HG03064 (cell line): ENCODE measurements at regions not wholly inside any gene's neighbourhood (a gene's known extent, or its start where the extent isn't known, plus 50 kb on each side); places are given as distances from the start of the nearest gene placed in this dataset.

Experiments
- ATAC-seq: cut with Tn5 transposase; IDR thresholded peaks from one replicate; pipeline ENCODE4 v1.9.1; 2021; ENCODE audit warnings: low read depth; ENCODE audit not compliant: unreplicated experiment

DNA sequence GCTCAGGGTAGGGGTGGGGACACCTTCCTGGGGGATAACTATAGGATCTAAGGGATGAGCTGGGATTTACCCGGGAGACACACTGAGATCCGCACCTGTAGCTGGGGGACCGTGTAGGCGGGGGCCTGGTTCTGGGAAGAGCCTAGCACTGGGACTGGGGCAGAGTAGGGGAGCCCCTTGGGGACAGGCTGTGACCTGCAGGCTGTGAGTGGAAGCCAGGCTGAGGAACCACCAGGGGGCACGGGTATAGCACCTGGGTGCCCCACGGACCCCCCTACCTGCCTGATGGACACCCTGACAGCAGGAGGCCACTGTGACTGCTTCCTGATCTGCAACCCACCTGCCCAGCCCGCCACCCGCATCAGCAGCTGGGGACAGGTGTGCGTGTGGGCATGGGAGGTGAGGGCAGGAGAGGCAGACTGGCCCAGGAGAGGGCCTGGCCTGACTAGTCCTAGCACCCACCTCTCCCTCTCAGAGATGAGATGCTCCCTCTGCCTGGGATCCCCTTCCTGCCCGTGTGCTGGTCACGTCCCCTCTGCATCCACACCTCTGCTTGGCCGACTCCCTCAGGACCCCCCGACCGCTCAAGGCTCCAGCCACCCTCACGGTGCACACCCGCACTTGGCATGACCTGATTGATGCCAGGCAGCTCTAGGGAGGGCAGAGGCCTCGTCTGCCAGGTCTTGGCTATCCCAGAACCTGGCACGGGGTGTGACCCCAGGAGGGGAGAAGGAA lies 94.2 kb upstream of the NKX1-1 start:
- no peak for ATAC-seq

DNA sequence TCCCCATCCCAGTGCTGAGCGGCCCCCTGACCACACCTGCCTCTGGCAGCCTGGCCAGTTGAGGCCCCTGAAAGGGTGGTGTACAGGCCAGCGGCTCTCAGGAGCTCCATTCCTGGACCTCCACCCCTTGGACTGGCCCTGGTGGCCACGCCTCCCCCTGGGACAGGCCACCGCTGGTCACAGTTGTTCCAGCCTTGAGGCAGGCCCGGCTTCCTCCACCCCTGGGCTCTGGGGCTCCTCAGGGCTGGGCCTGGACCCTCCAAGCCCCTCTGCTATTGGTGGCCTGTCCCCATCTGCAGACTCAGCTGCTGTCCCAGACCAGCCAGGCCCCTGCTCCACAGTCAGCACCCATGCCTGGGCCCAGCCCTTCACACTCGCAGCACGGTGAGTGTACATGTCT lies 93.2 kb upstream of the NKX1-1 start:
- no peak for ATAC-seq

DNA sequence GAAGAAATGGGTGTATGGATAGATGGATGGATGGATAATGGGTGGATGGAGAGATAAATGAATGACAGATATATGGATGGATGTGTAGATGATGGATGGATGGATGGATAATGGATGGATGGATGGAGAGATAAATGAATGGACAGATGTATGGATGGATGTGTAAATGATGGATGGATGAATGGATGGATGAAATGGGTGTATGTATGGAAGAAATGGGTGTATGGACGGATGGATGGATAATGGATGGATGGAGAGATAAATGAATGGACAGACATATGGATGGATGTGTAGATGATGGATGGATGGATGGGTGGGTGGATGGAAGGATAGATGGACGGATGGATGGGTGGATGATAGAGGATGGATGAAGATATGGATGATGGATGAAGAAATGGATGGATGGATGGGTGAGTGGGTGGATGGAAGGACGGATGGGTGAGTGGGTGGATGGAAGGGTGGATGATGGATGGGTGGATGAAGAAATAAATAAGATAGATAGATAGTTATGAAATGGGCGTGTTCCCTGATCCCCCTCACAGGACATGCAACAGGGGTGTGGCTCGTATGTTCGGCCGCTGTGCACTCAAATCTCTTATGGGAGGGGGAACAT lies 91.1 kb upstream of the NKX1-1 start:
- no peak for ATAC-seq

DNA sequence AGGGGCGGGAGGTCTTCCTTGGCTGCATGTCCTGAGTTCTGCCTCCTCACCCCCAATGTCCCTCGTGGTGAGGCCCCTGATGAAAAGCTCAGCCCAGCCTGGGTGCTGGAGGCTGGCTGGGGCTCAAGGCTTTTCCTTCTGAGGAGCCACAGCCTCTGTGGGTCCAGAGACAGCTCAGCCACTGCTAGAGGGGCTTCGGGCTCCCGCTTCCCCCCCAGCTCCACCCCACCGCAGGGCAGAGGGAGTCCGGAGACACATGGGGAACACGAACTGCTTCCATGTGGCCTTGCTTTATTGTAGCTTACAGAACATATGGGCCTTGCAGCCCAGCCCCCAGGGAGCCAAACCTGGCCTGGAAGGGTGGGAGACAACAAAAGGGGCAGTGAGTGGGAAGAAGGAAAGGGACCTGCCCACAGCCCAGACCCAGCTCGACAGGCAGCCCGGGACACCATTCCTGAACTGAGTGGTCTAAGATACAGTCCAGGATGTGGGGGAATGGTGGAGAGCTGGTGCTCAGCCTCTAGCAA lies 89.9 kb upstream of the NKX1-1 start:
- ATAC-seq: no peak

DNA sequence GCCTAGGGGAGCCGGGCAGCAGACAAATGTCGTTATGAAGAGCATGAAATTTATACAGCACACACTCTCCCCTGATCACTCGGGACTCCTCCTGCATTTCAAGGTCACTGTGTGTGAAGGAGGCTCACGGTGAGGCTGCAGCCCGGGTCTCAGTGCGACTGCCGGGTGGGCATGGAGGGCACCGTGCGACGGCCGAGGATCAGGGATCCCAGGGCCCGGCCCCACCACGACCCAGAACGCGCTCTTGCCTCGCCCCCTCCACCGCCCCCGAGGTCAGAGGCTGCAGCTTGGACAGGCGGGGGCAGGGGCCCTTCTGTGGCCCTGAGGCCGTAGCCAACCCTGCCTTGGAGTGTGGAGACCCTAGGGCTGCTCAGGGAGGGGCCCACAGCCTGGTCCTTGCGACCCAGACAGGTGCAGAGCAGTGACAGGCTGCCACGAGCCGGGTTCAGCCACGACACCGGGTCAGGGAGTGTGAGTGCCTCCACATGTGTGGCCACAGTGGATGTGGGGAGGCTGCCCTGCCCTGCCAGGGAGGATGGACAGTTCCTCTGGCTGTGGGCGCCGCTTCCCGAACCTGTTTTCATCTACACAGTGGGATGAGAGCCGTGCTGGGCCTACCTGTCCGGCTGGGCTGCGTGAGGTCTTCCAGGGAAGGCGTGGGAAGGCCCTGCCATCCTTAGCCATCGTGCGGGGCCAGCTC lies 89.3 kb upstream of the NKX1-1 start:
- no peak for ATAC-seq

DNA sequence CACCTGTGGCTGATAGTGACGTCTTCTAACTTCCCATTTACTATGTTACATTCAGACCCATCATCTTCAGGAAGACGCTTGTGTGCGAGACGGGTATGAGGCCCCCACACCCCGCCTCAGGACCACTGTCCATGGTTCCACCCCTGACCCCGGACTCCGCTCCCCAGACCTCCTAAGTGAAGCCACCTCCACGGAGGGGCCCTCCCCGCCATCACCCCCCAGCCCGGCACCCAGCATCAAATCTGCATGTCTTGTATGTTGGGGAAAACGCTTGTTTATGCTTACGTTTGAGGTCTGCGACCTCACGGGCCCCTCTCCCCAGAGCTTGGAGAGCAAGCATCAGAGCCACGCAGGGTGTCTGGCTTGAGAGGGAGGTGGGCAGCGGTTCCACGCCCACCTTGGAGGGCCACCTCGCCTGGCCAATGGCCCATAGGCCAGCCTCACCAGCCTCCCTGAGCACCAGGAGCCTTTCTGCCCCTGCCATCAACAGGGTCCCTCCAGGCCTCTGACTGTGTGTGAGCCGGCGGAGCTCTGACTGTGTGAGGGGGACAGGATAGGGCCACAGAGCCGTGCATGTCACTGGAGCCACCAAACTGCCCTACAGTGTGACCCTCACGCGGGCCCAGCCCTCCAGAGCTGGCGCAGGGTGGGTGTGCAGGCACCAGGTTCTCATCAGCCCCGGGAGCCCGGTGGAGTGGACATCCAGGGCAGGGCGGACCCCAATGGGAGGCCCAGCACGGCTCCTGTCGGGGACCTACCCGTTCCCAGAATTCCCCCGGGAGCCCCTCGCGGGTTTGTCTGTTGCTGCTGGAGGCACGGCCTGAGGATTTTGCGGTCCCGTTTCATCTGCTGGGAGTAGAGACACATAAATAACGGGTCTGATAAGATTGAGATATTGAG lies 88.4 kb upstream of the NKX1-1 start:
- ATAC-seq: no peak

DNA sequence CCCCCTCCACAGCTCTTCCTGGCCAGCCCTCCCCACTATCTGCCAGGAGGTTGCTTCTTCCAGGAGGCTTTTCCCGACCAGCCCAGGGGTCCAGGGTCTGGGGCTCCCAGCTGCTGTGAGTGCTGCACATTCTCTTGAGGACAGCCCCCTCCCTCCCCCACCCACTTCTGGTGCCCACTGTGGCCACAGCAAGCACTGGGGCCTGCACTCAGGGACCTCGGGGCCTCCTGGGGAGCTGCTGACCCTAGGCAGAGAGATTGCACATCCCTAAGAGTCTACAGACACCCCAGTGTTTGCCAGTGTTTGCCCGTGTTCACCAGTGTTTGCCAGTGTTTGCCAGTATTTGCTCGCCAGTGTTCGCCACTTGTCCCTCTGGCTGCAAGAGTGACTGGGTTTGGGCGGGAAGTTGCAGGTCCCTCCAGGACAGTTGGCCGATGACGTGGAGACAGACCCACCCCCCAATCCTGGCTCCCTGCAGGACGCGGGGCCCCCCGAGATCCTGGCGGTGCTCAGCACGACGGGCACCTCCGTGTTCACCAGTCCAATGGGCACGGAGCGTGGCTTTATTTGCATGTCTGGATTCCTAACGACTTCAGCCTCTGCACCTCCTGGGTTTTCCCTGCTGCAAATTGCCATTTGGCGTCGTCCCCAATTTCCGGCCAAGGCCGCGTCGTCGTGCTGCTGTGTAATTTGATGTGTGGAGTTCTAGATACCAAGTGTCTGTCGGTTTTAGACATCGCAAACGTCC lies 87.5 kb upstream of the NKX1-1 start:
- ATAC-seq: no peak

DNA sequence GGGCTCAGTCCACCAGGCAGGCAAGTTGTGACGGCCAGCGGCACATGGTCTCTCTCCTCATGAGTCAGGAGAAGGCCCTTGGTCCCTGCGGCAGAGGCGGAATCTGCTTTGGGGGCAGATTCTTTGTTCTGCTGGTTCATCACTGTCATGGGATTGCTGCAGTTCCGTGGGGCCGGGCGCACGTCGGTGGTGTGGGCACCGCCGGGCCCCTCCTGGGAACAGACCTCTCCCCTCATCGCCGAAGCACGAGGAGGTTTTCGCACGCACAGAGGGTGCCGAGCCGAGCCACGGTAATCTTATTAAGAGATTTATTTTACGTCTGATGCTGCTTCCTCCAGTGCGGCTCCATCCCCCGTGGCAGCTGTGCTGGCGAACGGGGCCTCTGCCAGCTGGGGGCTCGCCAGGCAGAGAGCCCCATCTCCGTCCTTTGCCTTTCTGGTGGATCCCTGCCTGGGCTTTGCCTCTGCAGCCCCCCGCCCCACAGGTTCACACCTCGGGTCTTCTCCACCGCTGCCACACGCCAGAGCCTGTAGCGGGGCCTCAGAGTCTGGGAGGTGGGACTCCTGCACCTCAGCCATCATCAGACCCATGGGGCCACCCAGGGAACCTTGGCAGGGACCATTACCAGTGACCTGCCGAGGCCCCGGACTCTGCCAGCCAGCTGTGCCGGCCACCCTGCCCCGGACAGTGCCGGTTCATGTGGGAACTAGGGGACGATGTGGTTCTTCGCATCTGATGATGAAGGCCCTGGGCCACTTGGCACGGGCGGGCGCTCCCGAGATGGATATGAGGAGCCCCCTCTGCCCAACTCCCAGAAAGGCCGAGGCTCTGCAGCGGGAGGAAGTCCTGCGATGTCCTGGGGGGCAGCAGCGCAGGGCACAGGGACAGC lies 86.7 kb upstream of the NKX1-1 start:
- no peak for ATAC-seq

DNA sequence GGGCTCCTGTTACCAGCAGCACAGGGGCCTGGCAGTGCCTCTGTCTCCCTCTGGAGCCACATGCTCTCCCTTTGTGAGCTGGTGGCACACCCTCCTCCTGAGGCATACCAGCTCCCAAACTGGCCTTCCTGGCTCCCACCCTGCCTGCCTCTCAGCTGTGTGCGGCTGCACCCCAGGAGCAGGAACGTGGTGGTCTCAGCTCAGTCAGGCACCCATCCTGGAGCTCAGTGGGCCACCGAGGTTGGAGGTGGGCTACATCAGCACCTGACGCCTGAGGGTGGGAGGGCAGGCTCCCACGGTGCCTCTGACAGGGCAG lies 85.9 kb upstream of the NKX1-1 start:
- ATAC-seq: no peak

DNA sequence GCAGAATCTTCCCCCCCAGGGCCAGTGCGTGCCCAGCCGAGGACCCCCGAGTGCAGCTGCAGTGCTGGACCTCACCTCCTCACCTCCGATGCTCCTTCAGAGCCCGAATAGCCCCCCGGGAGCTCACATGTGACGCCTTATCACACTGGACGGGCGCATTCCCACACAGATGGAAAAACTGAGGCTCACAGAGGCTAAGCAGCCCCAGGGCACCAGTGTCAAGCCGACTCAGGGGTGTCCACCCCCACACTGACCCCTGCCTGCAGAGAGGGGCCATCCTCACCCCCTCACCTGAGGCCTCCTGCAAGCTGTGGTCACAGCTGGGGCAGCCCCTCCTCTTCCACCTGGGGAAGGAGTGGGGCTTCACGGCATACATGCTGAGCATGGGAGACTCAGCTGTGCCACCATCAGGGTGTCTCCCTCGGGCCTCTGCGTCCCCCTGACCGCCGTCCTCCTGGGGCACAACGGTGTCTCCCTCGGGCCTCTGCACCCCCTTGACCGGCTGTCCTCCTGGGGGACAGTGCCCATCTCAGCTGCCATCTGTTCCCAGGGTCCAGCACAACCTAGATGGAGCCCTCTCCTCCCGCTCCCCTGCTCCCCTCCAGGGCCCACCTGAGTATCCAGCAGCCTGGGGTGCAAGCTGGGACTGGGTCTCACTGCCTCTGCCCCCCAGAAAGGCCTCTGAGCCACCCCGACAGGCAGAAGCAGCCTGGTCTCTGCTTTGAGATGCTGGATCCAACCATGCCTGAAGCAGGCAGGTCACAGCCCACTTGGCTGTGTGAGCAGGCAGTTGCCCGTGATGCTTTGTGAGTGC lies 85.3 kb upstream of the NKX1-1 start:
- no peak for ATAC-seq

DNA sequence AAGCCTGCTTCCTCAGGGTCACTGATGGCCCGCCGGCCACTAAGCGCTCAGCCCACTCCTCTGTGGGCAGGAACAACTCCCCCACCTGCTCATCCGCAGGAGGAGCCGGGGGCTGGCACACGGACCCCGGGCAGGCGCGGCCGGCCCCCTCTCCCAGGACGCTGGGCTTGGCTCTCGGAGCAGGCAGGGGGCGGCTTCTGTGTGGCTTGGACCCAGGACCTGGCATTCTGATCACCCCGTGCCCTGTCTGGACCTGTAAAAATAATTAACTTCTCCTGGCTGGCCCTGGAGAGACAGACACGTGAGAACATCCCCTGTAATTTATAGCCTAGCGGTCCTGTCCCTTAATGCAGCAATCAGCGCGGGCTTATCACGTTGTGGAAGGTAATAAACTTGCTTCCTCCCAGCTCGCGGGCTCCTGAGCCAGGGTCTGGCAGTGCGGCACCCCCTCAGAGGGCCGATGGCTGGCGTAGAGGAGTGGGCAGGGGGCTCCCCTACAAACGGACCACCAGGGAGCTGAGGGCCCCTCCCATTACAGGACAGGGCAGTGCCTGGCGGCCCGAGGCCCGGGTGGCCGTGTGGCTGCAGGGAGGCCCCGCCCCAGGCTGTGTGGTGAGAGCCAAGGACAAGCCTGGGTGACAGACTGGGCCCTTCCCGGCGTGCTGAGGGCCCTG lies 84.5 kb upstream of the NKX1-1 start:
- ATAC-seq: no peak

DNA sequence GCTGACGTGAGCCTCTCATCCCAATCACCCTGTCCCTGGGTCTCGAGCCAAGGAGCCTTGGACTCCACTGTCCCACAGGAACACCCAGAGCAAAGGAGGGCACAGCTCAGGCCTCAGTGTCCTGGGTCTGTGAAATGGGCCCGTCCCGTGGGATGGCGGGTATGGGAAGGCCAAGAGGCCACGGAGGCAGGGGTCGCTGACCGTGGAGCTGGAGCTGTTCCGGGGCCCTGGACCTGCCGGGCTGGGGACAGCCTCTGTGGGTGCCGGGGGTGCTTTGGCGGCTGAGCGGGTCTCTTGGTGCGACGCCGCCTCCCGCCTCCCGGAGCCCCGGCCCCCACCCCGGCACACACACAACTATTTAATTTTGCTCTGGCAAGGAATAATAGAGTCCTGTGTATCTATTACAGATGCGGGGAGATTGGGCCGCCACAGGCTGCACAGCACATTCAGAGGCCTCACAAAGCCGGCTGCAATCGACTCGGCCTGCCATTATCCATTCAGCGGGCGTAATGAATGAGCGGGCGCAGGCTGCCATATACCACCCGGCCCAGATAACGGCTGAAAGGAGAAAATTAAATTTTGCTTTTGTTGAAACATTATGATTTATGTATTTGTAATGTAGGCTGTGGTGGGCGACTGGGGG lies 83.9 kb upstream of the NKX1-1 start:
- no peak for ATAC-seq

DNA sequence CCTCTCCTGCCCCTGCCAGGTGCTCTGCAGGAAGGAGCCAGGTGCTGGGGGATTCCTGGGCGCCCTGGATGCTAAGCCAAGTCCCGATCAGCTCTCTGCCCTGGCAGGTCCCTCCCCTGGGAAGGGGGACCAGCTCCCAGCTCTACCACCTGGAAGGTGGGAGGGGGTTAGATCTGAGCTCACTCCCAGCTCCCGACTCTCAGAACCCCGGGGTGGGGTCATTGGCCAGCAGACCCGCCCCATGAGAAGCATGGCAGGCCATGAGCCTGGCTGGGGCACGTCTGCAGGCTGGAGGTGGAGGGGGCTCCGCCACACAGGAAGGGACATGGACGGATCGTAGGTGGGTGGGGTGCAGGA lies 83.4 kb upstream of the NKX1-1 start:
- no peak for ATAC-seq

DNA sequence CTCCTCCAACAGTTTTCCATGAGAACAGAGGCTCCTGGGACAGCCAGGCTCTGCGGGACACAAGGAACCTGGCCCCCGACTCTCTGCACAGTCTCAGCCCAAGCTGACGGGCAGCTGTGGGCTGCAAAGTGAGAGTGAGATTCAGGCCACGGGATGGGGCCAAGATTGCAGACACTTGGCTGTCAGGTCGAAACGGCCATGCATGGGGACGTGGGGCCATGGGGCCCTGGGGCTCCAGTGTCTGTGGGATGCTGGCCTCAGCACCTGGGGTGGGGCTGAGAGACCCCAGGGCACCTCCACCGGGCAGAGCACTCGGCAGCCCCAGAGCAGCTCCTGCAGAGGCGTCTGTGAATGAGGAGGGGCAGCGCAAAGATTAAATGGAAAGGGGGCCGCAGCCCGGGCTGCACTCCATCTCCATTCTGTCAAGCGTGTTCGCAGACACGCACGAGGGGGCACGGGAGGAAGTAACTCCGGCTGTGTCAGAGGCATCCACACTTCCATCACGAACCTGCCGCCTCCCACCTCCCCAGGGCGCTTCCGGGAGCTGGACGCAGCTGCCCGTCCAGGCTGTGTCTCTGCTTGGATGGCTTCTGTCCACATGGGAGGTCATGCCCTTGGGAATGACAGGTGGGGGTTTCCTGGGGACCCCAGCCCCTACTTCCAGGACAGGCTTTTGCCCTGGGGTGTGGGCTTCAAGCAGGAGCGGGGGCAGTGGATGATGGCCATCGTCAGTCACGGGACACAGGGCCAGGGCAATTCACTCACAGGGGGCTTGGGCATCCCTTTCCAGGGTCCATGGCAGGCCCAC lies 82.8 kb upstream of the NKX1-1 start:
- ATAC-seq: no peak

DNA sequence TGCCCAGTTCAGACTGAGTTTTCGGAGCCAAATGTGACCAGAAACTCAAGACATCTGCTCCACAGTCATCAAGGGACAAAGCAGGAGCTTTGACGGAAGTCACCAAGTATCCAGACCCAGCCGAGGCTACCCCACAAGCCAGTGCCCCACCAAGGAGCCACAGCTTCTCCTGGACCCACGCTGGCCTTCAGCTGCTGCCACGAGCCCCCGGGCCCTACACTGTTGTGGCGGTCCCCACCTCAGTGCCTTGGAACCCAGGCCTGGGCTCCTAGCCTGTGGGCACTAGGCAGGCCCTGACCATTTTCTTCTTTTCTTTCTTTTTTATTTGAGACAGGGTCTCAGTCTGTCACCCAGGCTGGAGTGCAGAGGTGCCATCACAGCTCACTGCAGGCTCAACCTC lies 82.1 kb upstream of the NKX1-1 start:
- no peak for ATAC-seq

DNA sequence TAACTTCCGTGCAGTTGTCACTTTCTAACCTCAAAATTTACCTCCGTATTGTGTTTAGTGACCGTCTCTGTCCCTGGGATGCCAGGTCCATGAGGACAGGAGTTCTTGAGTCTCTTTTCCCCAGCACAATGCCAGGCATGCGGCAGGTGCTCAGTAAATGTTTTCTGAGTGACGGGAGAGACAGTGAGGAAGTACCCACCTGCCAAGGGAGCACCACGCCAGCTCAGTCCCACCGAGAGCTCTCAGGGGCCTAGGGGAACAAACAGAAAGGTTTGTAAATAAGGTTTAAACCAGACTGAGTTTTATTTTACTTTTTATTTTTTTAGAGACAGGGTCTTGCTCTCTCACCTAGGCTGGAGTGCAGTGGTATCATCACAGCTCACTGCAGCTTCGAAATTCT lies 81.5 kb upstream of the NKX1-1 start:
- ATAC-seq: no peak

DNA sequence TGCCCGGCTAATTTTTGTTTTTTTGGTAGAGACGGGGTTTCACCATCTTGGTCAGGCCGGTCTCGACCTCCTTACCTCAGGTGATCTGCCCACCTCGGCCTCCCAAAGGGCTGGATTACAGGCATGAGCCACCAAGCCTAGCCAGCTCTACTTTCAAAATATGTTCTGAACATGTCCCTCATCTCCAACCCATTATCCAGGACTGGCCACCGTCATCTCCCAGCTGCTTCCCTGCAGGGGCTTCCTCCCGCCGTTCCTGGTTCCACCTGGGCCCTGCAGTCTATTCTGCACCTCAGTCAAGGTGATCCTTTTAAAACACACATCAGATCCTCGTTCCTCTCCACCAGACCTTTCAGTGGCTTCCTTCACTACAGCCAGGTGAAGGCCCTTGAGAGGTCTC lies 80.9 kb upstream of the NKX1-1 start:
- no peak for ATAC-seq
